HFFc6 (cell line): ENCODE measurements at regions not wholly inside any gene's neighbourhood (a gene's known extent, or its start where the extent isn't known, plus 50 kb on each side); places are given as distances from the start of the nearest gene placed in this dataset.
A peak's percentile ranks its signal among the peaks of the same experiment; 100 is the strongest.

Experiments
- DNase-seq: peaks from one replicate; pipeline ENCODE4 v3.0.0-alpha.2; 2018
- H3K27ac Mint-ChIP-seq: 2 replicates; pipeline ENCODE4 v1.8.0; 2020; ENCODE audit warnings: mild to moderate bottlenecking, mixed read lengths
- H3K27me3 Mint-ChIP-seq: 2 replicates; pipeline ENCODE4 v1.8.0; 2021; ENCODE audit warnings: mild to moderate bottlenecking, moderate library complexity, mixed read lengths; ENCODE audit not compliant: insufficient read depth
- H3K36me3 Mint-ChIP-seq: 2 replicates; pipeline ENCODE4 v1.8.0; 2021; ENCODE audit warnings: low read depth, mixed read lengths
- H3K4me1 Mint-ChIP-seq: 2 replicates; pipeline ENCODE4 v1.8.0; 2020; ENCODE audit warnings: low read depth, mixed read lengths
- H3K4me3 Mint-ChIP-seq: 2 replicates; pipeline ENCODE4 v1.8.0; 2020; ENCODE audit warnings: mild to moderate bottlenecking, moderate library complexity, mixed read lengths
- H3K9me3 Mint-ChIP-seq: 2 replicates; pipeline ENCODE4 v1.8.0; 2020; ENCODE audit warnings: mild to moderate bottlenecking, mixed read lengths
- TF ChIP-seq, protein P1 (sequence below): fragments of 200-600 bp; sonication (generic); IDR thresholded peaks from 2 replicates; pipeline ENCODE4 v1.5.0; 2021; ENCODE audit warnings: antibody characterized with exemption, mild to moderate bottlenecking

- Mint-ChIP-seq H3K9me3 (peaks cover 8% of the 10 kb centered on the region), H3K27me3 (peaks cover 2% of the 10 kb centered on the region; the same call in 1 of the 2 replicates), H3K27ac (no peak overlapping the region), H3K4me1 (no peaks in the 10 kb centered on the region), H3K36me3 (no peaks in the 10 kb centered on the region), H3K4me3 (no peak overlapping the region)
- peak; percentile 7 for DNase-seq
- TF ChIP-seq, protein P1, sequence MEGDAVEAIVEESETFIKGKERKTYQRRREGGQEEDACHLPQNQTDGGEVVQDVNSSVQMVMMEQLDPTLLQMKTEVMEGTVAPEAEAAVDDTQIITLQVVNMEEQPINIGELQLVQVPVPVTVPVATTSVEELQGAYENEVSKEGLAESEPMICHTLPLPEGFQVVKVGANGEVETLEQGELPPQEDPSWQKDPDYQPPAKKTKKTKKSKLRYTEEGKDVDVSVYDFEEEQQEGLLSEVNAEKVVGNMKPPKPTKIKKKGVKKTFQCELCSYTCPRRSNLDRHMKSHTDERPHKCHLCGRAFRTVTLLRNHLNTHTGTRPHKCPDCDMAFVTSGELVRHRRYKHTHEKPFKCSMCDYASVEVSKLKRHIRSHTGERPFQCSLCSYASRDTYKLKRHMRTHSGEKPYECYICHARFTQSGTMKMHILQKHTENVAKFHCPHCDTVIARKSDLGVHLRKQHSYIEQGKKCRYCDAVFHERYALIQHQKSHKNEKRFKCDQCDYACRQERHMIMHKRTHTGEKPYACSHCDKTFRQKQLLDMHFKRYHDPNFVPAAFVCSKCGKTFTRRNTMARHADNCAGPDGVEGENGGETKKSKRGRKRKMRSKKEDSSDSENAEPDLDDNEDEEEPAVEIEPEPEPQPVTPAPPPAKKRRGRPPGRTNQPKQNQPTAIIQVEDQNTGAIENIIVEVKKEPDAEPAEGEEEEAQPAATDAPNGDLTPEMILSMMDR = no peak
Observed at GRCh38 chr3:27985369-27986035, 255.9 kb upstream of the CMC1 start.

DNA sequence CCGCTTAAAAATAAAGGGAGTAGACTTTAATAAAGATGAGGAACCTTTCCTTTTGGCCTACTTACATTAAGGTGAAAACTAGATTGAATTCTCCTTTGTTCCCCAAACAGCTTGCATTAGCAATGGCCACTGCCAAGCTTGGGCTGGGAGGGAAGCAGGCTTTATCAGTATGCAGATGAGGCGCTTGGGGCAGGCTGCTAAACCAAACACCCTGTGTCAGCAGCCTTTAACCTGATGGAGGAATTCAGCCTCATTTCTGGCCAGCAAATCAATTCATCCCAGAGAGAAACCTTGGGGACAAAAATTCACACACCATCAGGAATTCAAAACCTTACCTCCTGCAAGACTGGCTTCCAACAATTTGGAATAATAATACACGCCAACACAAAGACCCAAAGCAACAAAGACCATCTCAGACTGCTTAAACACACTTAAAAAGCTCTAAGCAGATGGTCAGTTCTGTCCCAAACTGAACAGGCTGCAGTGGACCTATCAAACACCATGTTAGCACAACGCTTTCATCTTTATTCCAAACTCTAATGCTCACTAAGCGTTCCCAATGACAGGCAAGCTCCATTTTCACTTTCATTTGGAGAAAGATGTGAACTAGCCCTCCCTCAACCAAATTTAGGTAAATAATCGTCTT is 255.1 kb upstream of the CMC1 start:
- H3K4me1 Mint-ChIP-seq = no peaks in the 10 kb centered on the region
- H3K4me3 Mint-ChIP-seq = no peak overlapping the region
- H3K9me3 Mint-ChIP-seq = peaks cover 8% of the 10 kb centered on the region
- no peak for DNase-seq
- H3K27me3 Mint-ChIP-seq = peaks cover 2% of the 10 kb centered on the region; the same call in 1 of the 2 replicates
- no peaks in the 10 kb centered on the region for H3K36me3 Mint-ChIP-seq
- TF ChIP-seq, protein P1 = no peak
- no peak overlapping the region for H3K27ac Mint-ChIP-seq

- Mint-ChIP-seq H3K4me3 (no peak overlapping the region), H3K9me3 (peaks cover 11% of the 10 kb centered on the region)
Observed at GRCh38 chr3:27990324-27990723, 251.1 kb upstream of the CMC1 start.

DNA sequence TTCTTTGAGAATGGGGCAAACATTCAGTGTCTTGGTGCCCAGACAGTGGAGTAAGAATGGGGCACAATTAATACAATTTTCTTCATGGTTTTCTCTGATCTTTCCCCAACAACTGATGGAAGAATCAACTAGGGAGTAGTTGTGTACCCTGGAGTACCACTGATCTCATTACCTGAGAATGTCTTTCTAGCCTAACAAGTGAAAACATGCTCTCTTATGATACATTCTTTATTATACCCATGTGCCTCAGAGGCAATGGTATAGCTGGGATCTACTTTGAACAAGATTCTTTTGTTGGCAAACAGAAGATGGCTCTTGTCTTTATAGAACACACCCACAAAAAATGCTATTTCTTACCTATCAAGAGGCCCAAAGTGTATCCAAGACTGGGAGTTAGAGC is 250.6 kb upstream of the CMC1 start:
- Mint-ChIP-seq H3K27me3 (peaks cover 4% of the 10 kb centered on the region), H3K36me3 (no peaks in the 10 kb centered on the region), H3K9me3 (peaks cover 11% of the 10 kb centered on the region), H3K27ac (no peak overlapping the region), H3K4me1 (no peaks in the 10 kb centered on the region), H3K4me3 (no peak overlapping the region)
- TF ChIP-seq, protein P1 = no peak
- DNase-seq = no peak

More at GRCh38 chr3:27990324-27990723, 251.1 kb upstream of the CMC1 start:
- TF ChIP-seq, protein P1 = no peak
- no peak for DNase-seq
- Mint-ChIP-seq H3K36me3 (no peaks in the 10 kb centered on the region), H3K27me3 (peaks cover 4% of the 10 kb centered on the region), H3K4me1 (no peaks in the 10 kb centered on the region), H3K27ac (no peak overlapping the region)

- Mint-ChIP-seq H3K36me3 (no peaks in the 10 kb centered on the region), H3K9me3 (peaks cover 16% of the 10 kb centered on the region), H3K27me3 (peaks cover 4% of the 10 kb centered on the region), H3K4me1 (no peaks in the 10 kb centered on the region), H3K27ac (no peak overlapping the region), H3K4me3 (no peak overlapping the region)
- DNase-seq = no peak
- TF ChIP-seq, protein P1 = no peak
Observed at GRCh38 chr3:27993051-27993450, 248.4 kb upstream of the CMC1 start.
